Motor neuron (in vitro differentiated cells): ENCODE measurements at regions not wholly inside any gene's neighbourhood (a gene's known extent, or its start where the extent isn't known, plus 50 kb on each side); places are given as distances from the start of the nearest gene placed in this dataset.
A peak's percentile ranks its signal among the peaks of the same experiment; 100 is the strongest.
"Not testable (repeated sequence)": the region's sequence is repeated elsewhere in the genome, so short reads cannot be mapped to it uniquely, and the experiment has no call there.

Experiments used
- ATAC-seq, 8 experiments: fragments of 200-7000 bp; cut with Tn5 transposase; replicated peaks in 6 of 8; 2 replicates each; pipeline ENCODE4 v1.8.0; 2021; ENCODE audit warnings: mild to moderate bottlenecking in 8 of 8, moderate library complexity in 8 of 8
- H3K27ac ChIP-seq, 2 donors: fragments of 250-450 bp; sonication (Bioruptor Pico); 2 replicates each; pipeline ENCODE4 v1.9.0; 2021; ENCODE audit warnings: antibody characterized with exemption in 2 of 2, mild to moderate bottlenecking in 2 of 2, moderate library complexity in 1 of 2
- H3K4me1 ChIP-seq, 2 donors: fragments of 250-450 bp; sonication (Bioruptor Pico); replicated peaks in 1 of 2; 2 replicates each; pipeline ENCODE4 v1.6.1; 2021; ENCODE audit warnings: antibody characterized with exemption in 2 of 2, mild to moderate bottlenecking in 2 of 2, moderate library complexity in 1 of 2
- H3K4me3 ChIP-seq, 5 donors: fragments of 250-450 bp; sonication (Bioruptor Pico); 2 replicates each; pipeline ENCODE4 v1.9.0; 2021; ENCODE audit warnings: antibody characterized with exemption in 5 of 5, mild to moderate bottlenecking in 5 of 5, moderate library complexity in 4 of 5
- WGBS, 10 experiments: fragments of 450-650 bp; shearing (Covaris generic); methylation state at CpG; one replicate each; pipeline ENCODE4 v1.0.0; 2022; 5-methylcytosine and 5-hydroxymethylcytosine counted together
- in situ Hi-C, 9 experiments: fragments of 400-800 bp; cut with MboI; loops; one replicate each; pipeline ENCODE4 v1.15.0; 2021; ENCODE audit warnings: low sequenced_read_pairs in 9 of 9, low pct_unique_long_range_greater_than_20kb in 2 of 9; ENCODE audit not compliant: unreplicated experiment in 9 of 9

DNA sequence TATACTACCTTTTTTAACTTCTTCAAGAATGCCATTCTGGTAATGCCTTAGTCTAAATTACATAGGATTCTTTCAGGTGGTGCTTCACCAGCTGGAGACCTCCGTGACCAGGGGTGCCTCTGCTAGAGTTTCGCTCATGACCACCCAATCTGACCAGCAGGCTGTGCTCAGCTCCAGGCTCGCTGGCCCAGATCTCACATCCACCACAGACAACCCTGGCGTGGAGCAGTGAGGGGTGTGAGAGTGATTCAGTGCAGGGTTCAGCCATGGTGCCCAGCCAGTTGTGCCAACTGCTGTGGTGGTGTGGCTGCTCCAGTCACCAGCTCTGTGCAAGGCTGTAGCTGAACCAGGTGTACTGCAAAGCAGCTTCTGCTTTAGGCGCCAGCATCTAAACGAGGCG lies 198.6 kb downstream of the MMUT start:
- Histone ChIP-seq H3K4me1 (no peaks in the 10 kb centered on the region), H3K27ac (no peak overlapping the region), H3K4me3 (no peak overlapping the region)
- in situ Hi-C loops, result no loop called here
- no peak for ATAC-seq
- 25 to 100% (median 87%) methylated on average over 1 to 4 of the region's 7 CpGs; no CpG with 5 or more reads in 4 of the 10 experiments for WGBS, 10 experiments

GRCh38 chr6:49257549-49257948 lies 205.5 kb downstream of the MMUT start:
- 0 to 54% (median 43%) methylated on average over 1 to 3 of the region's 3 CpGs; no CpG with 5 or more reads in 4 of the 10 experiments for WGBS, 10 experiments
- Histone ChIP-seq H3K4me3 (no peak overlapping the region), H3K27ac (no peak overlapping the region), H3K4me1 (peaks cover 0 to 11% of the 10 kb centered on the region in 2 donors)
- peak in 2 of 8 experiments; percentile 10 to 48 for ATAC-seq
- in situ Hi-C loops, result no loop called here

DNA sequence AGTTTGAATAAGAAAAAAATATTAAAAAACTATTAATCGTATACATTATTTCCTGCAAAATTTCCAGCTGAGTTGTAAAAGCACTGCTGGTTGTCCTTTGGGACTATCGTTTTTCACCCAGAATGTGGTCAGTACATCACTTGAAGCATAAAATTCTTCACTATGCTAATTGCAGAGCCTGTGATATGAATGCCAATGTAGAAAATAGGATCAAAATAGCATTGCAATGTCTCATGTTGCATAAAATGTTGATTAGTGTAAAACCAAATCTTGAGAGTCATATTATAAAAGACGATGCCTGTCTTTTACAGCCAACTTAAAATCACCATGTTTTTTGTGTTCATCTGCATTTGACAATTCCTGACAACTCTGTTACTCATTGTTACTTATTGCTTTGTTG lies 207.7 kb downstream of the MMUT start:
- peak in 3 of 8 experiments; percentile 52 to 77 (median 66) for ATAC-seq

DNA sequence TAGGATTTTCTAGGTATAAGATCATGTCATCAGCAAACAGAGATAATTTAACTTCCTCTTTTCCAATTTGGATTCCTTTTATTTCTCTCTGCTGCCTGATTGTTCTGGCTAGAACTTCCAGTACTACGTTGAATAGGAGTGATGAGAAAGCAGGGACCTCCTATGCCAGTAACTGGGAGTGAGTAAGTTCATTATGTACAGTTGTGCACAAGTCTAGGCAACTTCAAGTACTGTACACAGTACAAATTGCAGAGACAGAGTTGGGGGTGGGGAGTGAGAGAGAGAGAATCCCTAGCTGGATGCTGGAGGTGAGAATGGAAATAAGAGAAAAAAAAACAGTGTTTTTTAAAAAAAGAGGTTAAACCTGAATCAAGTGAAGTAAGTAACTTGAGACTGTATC lies 210.2 kb downstream of the MMUT start:
- ATAC-seq, result peak in 3 of 8 experiments; percentile 46 to 93 (median 88)
- 0 to 100% (median 56%) methylated on average over 1 of the region's 1 CpG; no CpG with 5 or more reads in 2 of the 10 experiments for WGBS, 10 experiments
- Histone ChIP-seq H3K4me3 (no peak overlapping the region), H3K4me1 (peaks cover 0 to 13% of the 10 kb centered on the region in 2 donors), H3K27ac (no peak overlapping the region)
- in situ Hi-C loops, result no loop called here

More for the DNA sequence above, 207.7 kb downstream of the MMUT start:
- 4 to 95% (median 58%) methylated on average over 2 to 3 of the region's 3 CpGs; no CpG with 5 or more reads in 2 of the 10 experiments for WGBS, 10 experiments
- in situ Hi-C loops, result no loop called here
- H3K4me3 ChIP-seq, result no peak overlapping the region
- no peak overlapping the region for H3K27ac ChIP-seq
- peaks cover 0 to 13% of the 10 kb centered on the region in 2 donors for H3K4me1 ChIP-seq

DNA sequence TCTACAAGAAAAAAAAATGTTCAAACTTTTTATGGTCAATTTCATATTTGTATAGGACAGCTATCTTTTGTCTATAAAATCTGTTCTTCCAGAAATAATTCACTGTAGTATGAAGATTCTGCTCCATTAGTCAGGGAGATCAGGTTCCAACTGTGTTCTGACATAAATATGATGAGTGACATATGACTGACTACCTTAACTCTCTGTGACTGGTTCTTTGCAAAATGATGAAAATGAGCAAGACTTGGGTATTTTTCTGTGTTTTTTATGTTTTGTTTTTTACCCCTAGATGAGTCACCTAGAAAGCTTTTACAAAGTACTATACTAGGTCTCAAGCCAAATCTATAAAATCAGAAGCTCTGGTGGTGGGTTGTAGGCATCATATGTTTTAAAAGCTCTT lies 229.6 kb downstream of the MMUT start:
- no peak overlapping the region for H3K27ac ChIP-seq
- H3K4me1 ChIP-seq, result no peaks in the 10 kb centered on the region
- no peak overlapping the region for H3K4me3 ChIP-seq
- in situ Hi-C loops, result no loop called here
- no peak for ATAC-seq

GRCh38 chr6:49225471-49225870 lies 237.6 kb downstream of the MMUT start:
- WGBS, 10 experiments, result 0 to 100% (median 47%) methylated on average over 1 of the region's 1 CpG; no CpG with 5 or more reads in 4 of the 10 experiments
- Histone ChIP-seq H3K27ac (no peak overlapping the region), H3K4me3 (no peak overlapping the region), H3K4me1 (no peaks in the 10 kb centered on the region)
- ATAC-seq, result no peak
- in situ Hi-C loops, result no loop called here

DNA sequence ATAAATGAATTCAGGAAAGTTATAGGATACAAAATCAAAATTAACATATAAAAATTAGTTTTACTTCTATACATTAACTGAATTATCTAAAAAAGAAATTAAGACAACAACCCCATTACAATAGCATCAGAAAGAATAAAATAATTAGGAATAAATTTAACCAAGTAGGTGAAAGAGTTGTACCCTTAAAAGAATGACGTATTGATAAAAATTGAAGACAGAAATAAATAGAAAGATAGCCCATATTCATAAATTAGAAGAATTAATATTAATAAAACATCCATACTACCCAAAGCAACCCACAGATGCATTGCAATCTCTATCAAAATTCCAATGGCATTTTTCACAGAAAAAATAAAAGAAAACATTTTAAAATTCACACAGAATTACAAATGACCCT lies 242.8 kb downstream of the MMUT start:
- 0 to 100% (median 92%) methylated on average over 1 of the region's 1 CpG for WGBS, 10 experiments
- H3K4me3 ChIP-seq, result no peak overlapping the region
- no peak for ATAC-seq
- no peak overlapping the region for H3K27ac ChIP-seq
- H3K4me1 ChIP-seq, result no peaks in the 10 kb centered on the region
- in situ Hi-C loops, result loop anchor here in 1 of 9 experiments (25.0 kb wide), 1 partner anchor 192 kb away; no protein-coding TSS in a partner anchor

DNA sequence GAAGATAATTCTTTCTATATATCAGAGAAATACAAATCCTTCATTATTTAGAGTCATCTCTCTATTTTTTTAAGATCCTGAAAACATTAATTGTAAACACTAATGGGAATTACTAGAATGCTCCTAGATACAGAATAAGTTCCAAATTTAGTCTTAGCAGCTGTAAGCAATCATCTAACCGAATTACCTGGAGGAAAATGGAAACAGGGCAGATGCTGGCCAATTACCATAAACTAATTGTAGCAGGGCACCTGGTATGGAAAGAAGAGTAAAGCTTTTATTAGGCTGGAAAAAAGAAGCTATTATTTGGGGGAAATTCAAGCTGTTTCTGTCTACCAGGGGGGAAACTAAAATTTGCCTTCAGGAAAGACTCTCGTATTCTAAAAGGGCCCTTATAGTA lies 257.5 kb downstream of the MMUT start:
- no peak overlapping the region for H3K27ac ChIP-seq
- in situ Hi-C loops, result loop anchor here in 1 of 9 experiments (25.0 kb wide), 1 partner anchor 207 kb away; no protein-coding TSS in a partner anchor
- H3K4me1 ChIP-seq, result peaks cover 0 to 5% of the 10 kb centered on the region in 2 donors
- WGBS, 10 experiments, result 7 to 100% (median 69%) methylated on average over 1 to 2 of the region's 2 CpGs
- H3K4me3 ChIP-seq, result no peak overlapping the region
- no peak for ATAC-seq

GRCh38 chr6:49202924-49203536 lies 260.0 kb downstream of the MMUT start:
- no peaks in the 10 kb centered on the region for H3K4me1 ChIP-seq
- in situ Hi-C loops, result loop anchor here in 1 of 9 experiments (25.0 kb wide), 1 partner anchor 209 kb away; no protein-coding TSS in a partner anchor
- peak in 3 of 8 experiments; percentile 18 to 97 (median 92) for ATAC-seq
- H3K27ac ChIP-seq, result no peak overlapping the region
- WGBS, 10 experiments, result 0 to 100% (median 71%) methylated on average over 1 to 3 of the region's 3 CpGs; no CpG with 5 or more reads in 1 of the 10 experiments
- H3K4me3 ChIP-seq, result no peak overlapping the region

DNA sequence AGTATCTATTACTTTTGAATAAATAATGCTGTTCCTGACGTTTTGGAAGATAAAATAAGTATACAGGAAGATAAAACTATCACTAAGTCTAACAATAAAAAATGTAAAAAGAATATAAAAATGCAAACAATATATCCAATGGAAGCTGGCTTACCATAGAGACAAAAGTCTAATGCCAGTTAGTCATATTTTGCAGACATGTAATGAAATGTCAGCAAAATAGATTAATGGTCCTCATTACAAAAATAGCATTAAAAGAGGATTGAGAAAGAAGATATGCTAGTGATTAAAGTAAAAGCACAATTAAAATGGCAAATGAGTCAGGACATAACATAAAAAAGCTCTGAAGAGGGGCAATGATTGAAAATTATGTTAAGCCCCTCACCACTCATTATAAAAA lies 265.0 kb downstream of the MMUT start:
- no peak for ATAC-seq
- in situ Hi-C loops, result no loop called here
- no peak overlapping the region for H3K27ac ChIP-seq
- H3K4me1 ChIP-seq, result no peaks in the 10 kb centered on the region
- H3K4me3 ChIP-seq, result no peak overlapping the region
- WGBS, 10 experiments, result 0 to 78% (median 18%) methylated on average over 1 of the region's 1 CpG

- H3K4me1 ChIP-seq, H3K4me3 ChIP-seq, in situ Hi-C loops, H3K27ac ChIP-seq, ATAC-seq: not testable (repeated sequence)
- 0 to 93% (median 59%) methylated on average over 1 to 2 of the region's 2 CpGs; no CpG with 5 or more reads in 2 of the 10 experiments for WGBS, 10 experiments
Measured at GRCh38 chr6:49162379-49162778, 300.7 kb downstream of the MMUT start.

DNA sequence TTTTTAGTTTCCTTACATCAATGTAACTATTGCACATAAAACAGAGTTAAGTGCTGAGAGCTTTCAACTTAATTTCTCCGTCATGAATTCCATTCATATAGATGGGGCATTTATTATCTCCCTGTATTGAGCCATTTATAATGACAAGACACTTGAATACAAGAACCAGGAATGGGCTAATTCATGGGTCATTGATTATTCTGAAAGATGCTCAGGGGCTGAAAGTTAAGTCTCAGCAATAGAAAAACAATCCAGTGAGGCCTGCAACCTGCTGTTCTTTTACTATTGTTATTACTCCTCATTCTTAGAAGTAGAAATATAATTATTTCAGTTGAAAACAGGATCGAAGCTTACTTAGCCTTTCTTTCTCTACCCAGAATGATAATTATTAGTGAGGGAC lies 307.7 kb downstream of the MMUT start:
- ATAC-seq, result peak in 3 of 8 experiments; percentile 44 to 52 (median 49)
- Histone ChIP-seq H3K27ac (no peak overlapping the region), H3K4me3 (no peak overlapping the region), H3K4me1 (peaks cover 0 to 24% of the 10 kb centered on the region in 2 donors)
- in situ Hi-C loops, result no loop called here
- 0 to 80% (median 9%) methylated on average over 1 to 2 of the region's 2 CpGs for WGBS, 10 experiments

DNA sequence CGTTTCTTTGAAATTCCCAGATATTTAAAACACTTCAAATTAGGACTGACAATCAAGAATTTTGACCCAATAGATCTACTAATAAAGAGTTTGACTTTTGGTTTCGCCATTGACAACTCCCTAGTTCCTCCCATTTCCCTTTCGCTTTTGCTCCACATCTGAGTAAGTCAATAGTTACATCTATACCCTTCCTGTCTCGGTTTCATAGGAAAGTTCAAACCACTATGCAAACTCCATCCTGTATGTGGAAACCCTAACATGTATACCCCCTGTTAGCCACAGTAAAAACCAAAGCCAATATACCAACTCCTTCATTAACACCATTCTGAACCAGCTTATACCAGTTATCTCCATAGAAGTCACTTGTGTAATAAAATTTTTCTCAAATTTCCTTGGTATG lies 311.1 kb downstream of the MMUT start:
- Histone ChIP-seq H3K27ac (no peak overlapping the region), H3K4me3 (no peak overlapping the region), H3K4me1 (peaks cover 0 to 24% of the 10 kb centered on the region in 2 donors)
- 15 to 95% (median 90%) methylated on average over 2 to 4 of the region's 4 CpGs; no CpG with 5 or more reads in 1 of the 10 experiments for WGBS, 10 experiments
- in situ Hi-C loops, result no loop called here
- no peak for ATAC-seq

- H3K27ac ChIP-seq, result no peak overlapping the region
- no peak for ATAC-seq
- H3K4me1 ChIP-seq, result peaks cover 0 to 20% of the 10 kb centered on the region in 2 donors
- 0 to 100% (median 86%) methylated on average over 2 to 3 of the region's 3 CpGs for WGBS, 10 experiments
- no peak overlapping the region for H3K4me3 ChIP-seq
- in situ Hi-C loops, result no loop called here
Measured at GRCh38 chr6:49151461-49151860, 311.6 kb downstream of the MMUT start.
